GM21737 (cell line): ENCODE measurements at regions not wholly inside any gene's neighbourhood (a gene's known extent, or its start where the extent isn't known, plus 50 kb on each side); places are given as distances from the start of the nearest gene placed in this dataset.

Experiments
- ATAC-seq: cut with Tn5 transposase; IDR thresholded peaks from one replicate; pipeline ENCODE4 v1.9.1; 2021; ENCODE audit warnings: mild to moderate bottlenecking, moderate library complexity; ENCODE audit not compliant: unreplicated experiment

DNA sequence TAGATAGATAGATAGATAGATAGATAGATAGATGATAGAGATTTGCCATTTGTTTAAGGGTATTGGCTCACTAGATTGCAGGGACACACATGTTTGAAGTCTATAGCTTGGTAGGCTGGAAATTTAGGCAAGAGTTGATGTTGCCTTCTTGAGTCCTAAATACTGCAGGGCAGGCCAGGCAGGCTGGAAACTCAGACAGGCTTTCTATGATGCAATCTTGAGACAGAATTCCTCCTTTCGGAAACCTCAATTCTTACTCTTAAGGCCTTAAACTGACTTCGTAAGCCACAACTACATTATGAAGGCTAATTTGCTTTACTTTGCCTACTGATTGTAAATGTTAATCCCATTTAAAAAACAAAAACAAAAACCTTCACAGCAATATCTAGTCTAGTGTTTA, 322.9 kb upstream of the AKR1E2 start:
- no peak for ATAC-seq

DNA sequence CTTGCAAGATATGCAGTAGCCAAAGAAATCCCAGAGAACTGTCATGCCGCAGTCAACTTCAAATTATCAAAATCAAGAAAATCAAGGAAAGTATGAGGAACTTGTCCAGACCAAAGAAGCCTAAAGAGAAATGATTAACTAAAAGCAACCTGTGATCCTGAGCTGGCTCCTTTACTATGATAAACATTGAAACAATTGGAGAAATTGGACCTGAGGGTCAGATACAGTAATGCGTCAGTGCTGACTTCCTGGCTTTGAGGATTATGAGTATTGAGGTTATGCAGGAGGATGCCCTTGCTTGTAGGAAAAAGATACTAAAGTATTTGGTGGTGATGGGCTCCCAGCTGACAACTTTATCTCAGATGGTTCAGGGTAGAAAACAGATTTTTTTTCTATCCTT, 324.7 kb upstream of the AKR1E2 start:
- no peak for ATAC-seq

DNA sequence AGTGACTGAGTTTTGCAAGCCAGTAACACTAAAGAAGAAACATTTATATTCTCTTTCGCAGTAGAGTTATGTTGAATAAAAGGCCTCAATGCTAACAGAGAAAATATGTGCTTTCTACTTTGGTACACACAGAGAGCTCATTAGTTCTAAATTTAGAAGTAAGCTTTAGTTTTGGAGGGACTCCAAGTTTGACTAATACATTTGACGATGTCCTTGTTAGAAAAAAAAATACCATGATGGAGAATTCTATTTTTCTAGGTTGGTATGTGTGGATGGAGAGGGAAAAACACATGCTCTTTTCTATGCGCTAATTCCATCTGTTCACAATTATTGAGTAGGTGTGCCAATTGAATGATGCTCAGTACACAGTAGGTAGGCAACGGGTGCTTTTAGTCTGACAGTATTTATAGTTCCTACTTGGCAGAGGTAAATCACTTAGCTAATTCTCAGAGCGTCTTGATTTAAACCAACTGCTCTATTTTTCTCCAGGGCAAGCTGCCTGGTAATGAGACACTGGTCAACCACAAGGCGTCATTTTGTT, 327.2 kb upstream of the AKR1E2 start:
- no peak for ATAC-seq

DNA sequence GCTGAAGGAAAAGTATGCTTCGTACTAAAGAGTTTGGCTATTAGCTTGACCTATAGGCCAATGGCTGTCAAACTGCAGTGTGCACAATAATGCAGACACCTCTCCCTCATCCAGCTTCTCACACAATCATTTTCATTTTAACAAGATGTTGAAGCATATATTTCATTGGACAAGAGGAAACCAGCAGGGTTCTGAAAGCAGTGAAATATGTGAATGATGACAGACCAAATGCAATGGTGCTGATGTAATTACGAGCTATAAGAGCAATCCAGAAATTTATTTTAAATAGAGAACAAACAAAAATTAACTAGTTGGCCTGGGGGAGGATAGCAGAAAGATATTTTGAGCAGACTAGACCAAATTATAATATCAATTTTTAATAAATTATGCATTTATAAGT, 331.5 kb upstream of the AKR1E2 start:
- no peak for ATAC-seq

DNA sequence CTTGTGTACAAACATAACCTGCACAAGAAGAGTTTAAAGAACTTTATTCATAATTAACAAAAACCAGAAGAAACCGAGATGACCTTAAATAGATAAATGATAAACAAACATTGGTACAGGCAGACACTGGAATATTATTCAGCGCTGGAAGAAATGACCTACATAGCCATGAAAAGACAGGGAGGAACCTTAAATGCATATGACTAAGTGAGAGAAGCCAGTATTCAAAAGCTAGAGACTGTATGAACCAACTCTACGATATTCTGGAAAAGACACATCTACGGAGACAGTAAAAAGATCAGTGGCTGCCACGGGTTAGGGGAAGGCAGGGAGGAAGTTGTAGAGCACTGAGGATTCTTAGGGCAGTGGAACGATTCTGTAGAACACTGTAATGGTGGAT, 333.8 kb upstream of the AKR1E2 start:
- ATAC-seq = no peak

DNA sequence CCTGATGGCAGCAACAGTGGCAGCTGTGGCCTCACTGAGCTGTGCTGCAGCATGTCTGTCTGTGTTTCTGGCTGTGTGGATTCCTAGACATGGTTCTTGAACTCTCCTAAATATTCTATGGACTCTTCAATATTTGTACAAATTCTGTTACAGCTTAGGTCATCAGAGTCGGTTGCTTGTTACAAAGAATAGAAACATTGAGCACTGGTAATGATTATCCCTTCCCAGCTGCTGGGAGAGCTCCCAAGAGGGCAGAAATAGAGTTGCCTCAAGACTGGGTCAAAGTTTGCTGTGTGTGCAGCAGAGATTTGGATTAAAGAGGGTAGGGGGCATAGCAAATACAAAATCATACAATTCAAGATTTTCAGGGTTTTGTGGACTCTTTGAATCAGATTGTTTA, 337.1 kb upstream of the AKR1E2 start:
- no peak for ATAC-seq

DNA sequence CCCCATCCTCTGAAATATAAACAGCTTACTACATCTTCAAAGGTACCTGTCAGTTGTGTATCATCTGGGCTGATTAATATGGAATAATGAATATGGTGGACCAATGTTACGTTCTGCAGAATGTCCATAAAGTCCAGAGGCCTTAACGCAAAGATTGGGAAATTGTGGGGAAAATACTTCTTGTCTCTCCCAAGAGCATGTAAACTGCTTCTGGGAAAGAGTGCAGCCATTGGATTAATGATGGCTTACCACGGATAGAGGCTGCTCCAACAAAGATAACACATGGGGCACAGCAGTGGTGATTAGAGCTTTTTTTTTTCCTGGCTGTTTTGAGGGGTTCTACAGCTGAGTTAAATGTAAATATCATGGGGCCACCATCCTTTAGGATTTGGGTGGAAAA, 340.4 kb upstream of the AKR1E2 start:
- no peak for ATAC-seq

DNA sequence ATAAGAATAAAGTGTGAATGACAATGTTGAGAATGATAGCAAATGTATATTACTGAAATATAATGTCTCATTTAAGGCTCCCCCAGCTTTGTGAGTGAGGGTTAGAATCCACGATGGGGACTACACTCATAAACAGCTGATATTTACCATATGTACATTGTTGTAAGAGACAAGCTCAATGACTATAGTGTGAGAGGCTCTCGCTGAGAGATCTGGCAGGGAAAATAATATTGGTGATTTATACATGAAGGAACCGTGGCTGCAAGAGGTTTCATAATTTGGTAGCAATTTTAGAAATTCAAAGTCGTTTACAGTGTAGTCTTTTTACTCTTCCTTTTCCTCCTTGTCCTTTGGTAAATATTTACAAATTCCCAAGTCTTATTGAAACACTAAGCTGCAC, 342.2 kb upstream of the AKR1E2 start:
- ATAC-seq = no peak

DNA sequence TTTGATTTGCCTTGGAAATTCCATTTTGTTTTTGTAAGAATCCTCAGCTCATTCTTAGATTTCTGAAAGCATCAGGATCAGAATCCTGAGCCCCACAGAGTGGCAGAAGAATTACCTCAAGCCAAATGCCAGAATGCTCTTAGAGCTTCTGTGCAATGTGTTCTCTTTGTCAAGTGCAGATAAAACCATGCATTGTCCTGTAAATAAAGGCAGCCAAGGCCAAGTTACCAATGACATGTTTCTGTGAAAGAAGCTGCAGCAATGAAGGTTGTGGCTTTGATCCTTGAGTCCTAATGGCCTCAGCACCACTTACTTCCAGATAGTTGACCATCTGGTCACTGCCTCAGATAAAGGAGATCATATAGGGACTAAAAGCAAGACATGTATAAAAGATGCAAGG, 343.3 kb upstream of the AKR1E2 start:
- no peak for ATAC-seq

DNA sequence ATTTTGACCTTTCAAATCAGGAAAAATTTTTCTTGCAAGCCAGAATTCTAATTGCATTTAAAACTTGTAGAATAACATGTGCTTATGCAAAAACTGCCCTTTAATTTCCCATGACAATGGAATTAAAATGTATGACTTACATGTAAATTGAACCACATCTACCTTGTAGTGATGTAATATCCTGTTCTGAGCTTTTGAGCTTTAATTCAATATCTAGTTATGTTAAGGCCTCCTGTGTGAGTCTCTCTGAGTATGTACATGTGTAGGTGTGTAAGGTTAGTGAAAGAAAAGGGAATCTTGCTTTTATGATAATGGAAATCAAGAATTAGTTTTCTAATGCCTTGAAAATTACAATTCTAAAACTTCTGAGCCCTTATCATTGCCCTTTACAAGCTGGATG, 344.8 kb upstream of the AKR1E2 start:
- ATAC-seq = no peak

DNA sequence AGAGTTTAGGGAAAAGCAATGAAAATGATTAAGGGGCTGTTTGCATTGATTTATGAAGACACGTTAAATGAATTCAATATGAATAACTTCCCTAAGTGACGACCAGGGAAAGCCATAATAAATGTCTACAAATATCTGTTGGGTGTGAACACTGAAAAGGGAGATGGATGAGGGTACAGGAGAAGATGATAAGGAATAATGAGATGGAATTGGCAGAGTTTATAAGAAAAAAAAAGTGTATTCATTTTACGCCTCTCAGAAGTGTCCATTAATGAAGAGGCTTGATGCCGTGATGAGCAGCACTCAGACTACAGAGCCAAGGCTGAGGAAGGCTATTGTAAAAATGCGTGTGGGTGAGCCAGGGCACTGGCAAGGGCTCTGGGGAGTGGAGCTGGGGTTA, 346.7 kb upstream of the AKR1E2 start:
- no peak for ATAC-seq

DNA sequence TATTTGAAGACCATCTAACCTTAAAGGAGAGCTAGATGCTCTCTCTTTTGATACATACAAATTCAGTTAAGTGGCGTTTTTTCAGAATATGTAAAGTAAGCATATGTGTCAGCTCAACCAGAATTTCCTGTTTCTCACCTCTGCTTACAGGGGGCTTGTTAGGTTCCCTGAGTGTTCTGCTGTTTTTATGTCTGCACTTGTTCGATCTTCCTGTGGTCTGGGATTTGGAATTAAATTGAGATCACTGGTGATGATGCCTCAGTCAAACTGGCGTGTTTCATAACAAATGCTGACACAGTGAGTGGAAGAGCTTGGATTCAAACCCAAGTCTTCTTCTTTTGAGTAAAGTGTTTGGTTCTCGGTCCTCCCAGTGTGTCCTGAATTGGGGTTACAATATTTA, 348.3 kb upstream of the AKR1E2 start:
- ATAC-seq = no peak

DNA sequence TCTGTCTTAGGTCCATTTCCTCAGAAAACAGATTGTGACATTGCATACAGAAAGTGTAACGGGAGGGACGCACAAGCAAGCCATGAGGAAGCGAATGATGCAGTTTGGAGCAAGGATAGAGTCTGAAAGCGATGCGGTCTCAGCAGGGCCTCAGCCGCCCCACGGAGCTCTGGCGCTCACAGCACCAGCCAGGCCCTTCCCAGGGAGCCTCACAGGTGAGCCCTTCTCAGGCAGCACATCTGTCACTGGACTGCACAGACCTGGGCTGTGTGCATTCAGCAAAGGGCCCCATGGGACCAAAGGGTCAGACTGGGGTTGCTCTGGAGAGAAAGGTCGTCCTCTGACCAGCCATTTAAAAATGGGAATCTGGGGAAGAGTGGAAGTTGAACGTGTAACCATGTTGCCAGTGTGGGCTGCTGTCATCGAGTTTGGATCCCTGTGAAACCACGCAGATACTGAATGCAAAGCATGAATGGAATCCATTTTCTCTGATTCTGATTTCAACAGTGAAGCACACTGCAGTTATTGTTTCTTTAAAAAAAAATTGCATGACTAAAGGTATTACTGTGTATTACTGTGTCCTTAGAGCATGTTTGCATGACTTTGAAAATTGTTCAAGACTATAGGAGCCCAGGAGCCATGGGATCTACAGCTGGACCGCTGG, 350.0 kb upstream of the AKR1E2 start:
- ATAC-seq = no peak

DNA sequence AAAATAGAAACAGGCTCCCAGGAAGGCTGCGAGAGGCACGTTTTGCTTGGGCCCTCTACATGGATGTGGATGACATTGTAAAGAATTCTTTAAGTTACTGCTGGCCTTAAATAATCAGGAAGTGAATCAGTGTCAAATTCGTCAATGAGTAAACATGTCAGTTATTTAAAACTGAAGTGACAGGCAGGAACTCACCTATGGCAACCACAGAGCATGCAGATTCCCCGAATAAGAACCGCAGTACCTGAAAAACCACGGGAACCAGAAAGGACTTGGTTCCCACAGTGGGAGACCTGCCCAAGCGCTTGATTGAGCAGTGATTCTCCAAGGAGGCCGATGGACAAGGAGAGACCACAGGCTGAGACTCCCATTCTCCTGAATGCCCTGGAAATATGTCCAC, 351.2 kb upstream of the AKR1E2 start:
- ATAC-seq = no peak

DNA sequence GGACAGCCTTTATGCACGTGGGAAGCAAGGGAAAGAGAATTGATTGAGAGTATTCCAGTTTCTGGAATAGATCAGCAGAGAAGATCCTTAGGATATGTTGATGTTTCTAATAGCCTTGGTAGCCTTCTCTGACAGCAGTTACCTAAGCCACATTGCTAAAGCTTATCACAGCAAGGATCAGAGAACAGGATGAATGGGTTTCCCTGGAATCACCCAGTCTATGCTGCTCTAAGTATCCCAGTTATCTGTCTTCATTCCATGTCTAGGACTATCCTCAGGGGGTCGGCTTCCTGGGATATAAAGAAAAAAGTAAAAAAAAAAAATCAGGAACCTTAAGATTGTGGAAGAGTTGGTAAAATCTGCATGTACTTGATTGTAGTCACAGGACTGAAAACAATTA, 352.0 kb upstream of the AKR1E2 start:
- no peak for ATAC-seq

DNA sequence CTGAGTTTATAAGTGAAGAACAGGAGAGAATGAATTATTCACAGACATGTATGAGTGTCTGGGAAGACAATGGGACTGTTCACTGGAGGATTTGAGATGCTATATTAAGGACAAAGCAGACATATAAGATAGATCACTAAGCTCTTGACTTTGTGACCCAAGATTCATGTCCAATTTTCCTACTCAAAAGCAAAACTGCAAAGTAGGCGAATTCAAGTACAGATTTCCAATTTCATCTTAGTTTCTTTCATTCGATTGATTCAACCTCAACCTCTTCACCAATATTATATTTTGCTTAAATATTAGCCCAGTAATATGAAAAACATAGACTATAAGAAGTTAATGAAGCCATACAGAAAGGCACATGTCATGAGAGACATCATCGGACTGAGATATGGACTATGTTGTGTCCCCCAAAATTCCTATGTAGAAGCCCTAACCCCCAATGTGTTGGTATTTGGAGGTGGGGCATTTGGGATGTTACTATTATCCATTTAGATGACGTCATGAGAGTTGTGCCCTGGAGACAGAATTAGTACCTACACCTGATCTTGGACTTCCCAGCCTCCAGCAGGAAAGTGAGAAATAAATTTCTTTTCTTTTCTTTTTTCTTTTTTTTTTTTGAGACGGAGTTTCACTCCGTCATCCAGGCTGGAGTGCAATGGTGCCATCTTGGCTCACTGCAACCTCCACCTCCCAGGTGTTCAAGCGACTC, 353.7 kb upstream of the AKR1E2 start:
- no peak for ATAC-seq

DNA sequence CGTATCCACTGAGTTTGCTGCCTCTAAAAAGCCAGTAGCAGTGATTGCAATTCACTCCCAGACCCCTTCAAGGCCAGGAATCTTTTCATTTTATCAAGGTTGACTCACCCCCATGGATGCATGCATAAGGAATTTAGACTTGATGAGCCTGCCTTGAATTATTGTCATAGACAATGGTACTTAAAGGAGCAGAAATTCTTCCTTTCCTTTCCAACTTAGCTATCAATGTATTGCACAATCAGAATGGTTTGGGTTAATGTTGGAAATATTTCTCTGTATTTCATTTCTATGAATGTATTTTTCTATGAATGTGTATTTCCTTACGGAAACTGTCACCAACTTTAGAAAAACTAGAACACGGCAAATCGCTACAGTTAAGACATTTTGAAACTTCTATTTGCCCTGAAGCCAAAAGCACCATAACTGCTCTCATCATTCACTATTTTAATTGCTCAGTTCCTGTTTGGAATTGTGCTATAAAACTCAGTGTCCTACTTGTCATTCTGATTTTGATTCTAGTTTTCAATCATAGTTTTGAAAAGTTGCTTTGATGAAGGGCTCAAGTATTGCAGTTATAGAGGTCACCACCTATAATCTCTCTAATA, 355.7 kb upstream of the AKR1E2 start:
- no peak for ATAC-seq

DNA sequence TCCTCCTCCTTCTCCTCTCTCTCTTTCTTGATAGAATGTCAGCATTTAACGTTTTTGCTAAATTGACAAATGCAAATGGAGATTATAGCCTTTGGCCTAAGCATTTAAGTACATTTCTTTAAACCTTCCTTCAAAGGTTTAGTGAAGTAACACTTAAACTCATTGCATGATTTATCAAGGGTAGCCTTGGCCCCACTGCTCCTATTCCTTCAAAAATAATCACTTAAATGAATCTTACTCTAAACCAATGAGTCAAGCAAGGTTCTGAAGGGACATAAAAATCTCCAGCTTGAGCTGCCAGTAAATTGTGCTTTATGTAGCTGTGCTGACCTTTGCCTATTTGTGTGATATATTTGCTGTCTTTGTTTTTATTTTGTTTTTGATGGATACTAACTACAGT, 358.5 kb upstream of the AKR1E2 start:
- no peak for ATAC-seq

DNA sequence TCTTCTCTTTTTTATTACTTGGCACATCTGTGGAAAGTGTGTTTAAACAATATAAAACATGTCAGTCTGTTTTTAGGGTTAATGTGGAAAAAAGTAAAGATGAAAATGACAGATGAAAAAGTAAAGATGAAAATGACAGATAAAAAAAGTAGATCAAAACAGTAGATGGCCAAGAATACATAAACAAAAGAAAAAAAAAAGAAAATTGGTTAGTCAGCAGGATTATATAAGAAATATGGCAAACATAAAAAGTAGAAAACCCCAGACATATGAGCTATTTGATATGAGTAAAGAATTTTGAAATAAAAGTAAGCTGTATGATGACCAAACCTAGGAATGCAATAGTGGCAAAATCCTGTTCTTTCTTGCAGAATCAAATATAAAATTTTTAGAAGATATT, 365.7 kb upstream of the AKR1E2 start:
- ATAC-seq = no peak

DNA sequence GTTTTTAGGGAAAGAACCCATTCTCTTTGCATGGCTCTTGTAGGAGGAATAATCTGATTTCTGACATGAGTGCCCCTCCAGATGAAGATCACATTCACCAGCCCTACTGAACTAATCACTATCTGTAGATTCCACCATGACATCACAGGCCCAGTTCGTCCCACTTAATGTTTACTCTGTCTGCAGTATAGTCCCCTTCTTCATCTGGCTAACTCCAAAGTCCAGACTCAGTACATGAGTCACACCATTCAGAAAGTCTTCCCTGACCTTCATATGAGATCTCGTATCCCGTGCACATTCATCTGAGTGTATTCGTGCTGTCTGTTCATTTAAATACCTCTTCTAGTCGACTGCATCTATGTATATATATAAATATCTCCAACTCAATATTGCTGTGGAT, 366.5 kb upstream of the AKR1E2 start:
- no peak for ATAC-seq

DNA sequence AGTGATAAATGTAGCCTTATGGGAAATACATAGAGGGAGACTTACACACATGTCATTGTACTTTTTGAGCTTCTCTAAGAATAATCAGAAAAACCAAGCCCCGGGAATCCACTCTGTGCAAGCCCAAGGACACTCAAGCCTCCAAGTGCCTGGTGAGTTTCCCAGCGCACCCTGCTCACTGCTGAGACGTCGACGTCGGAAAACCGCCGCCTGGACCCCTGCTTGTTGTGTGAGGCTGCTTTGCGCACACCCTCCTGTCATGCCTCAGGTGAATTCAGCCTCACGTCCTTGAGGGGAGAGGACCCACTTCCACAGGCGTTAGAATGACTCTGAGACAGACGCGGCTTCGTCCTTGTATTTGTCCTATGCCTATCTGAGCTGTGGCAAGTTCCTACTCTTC, 368.4 kb upstream of the AKR1E2 start:
- ATAC-seq = no peak

DNA sequence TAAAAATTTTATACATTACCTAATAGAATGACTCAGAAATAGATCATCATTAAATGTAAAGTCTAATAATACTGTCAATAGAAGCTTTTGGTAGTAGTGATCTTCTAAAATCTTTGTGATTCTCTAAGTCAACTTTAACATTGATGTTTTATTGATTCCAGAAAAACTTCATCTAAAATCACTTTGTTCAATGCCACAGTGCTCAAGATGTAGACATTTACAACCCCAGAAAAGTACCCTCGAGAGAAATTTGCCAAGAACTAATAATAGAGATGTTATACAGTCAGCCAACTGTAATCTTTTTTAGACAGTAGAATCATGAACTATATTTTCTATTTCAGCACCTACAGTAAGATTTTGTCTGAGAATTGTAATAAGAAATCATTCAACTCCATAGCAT, 369.2 kb upstream of the AKR1E2 start:
- ATAC-seq = no peak
